ENCODE measurements at regions not wholly inside any gene's neighbourhood (a gene's known extent, or its start where the extent isn't known, plus 50 kb on each side); places are given as distances from the start of the nearest gene placed in this dataset.

DNA sequence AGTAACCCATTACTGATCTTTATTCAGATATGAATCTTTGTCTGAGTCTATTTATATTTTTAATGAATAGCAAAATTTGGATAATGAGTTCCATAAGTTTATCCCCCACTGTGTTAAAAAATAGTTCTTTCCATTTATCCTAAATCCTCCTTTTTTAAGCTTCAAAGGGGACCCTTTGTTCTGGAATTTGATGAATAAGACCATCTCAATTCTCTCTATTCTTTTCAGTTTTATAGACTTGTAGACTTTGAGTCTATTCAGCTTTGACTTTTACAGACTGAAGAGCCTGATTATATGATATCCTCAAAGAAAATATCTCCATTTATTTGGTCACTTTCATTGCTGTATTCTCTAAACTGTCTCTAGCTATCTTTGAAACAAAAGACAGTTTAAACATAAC is 2146.1 kb upstream of the CELF4 start:
- no peaks in the 10 kb centered on the region for H3K36me3 ChIP-seq
- TF ChIP-seq, protein P1, sequence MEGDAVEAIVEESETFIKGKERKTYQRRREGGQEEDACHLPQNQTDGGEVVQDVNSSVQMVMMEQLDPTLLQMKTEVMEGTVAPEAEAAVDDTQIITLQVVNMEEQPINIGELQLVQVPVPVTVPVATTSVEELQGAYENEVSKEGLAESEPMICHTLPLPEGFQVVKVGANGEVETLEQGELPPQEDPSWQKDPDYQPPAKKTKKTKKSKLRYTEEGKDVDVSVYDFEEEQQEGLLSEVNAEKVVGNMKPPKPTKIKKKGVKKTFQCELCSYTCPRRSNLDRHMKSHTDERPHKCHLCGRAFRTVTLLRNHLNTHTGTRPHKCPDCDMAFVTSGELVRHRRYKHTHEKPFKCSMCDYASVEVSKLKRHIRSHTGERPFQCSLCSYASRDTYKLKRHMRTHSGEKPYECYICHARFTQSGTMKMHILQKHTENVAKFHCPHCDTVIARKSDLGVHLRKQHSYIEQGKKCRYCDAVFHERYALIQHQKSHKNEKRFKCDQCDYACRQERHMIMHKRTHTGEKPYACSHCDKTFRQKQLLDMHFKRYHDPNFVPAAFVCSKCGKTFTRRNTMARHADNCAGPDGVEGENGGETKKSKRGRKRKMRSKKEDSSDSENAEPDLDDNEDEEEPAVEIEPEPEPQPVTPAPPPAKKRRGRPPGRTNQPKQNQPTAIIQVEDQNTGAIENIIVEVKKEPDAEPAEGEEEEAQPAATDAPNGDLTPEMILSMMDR (IDR thresholded peaks at IDR 0.05), result no peak
- TF ChIP-seq POLR2AphosphoS5 (IDR thresholded peaks at IDR 0.05) (no peak), POLR2A (IDR thresholded peaks at IDR 0.05) (no peak)

DNA sequence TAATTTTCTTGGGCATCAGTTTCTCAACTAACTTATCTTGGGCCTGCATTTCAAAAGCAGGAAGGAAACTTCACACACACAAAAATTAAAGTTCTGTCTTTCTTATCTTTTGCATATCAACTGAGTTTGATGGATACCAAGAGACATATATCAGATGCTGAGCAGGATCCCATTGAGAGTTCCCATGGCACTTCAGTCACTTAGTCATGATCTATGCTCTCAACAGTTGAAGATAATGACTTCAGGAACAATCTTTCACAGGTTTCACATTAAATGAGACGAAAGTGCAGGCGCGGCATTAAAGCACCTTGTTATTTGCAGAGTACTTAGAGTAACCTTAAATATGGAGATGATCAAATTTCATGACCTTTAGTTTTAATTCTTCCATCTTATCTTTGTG is 2139.8 kb upstream of the CELF4 start:
- Histone ChIP-seq H3K36me3 (no peaks in the 10 kb centered on the region), H3K9me3 (no peaks in the 10 kb centered on the region), H3K4me3 (no peak overlapping the region), H3K4me1 (no peaks in the 10 kb centered on the region), H3K27me3 (no peaks in the 10 kb centered on the region), H3K27ac (no peak overlapping the region)
- intact Hi-C loops (cut with DNase I; ENCODE audit: low total_unique reads), result no loop called here
- DNase-seq (ENCODE audit: low spot score in 2 of 2), result no peak
- no peak for TF ChIP-seq POLR2AphosphoS5 (IDR thresholded peaks at IDR 0.05)
- no peak for TF ChIP-seq POLR2A (IDR thresholded peaks at IDR 0.05)
- TF ChIP-seq, protein P1 (IDR thresholded peaks at IDR 0.05), result no peak

More for the DNA sequence above, 2146.1 kb upstream of the CELF4 start:
- H3K4me3 ChIP-seq, result no peak overlapping the region
- H3K27ac ChIP-seq, result no peak overlapping the region
- intact Hi-C loops (cut with DNase I; ENCODE audit: low total_unique reads), result no loop called here
- no peaks in the 10 kb centered on the region for H3K27me3 ChIP-seq
- DNase-seq (ENCODE audit: low spot score in 2 of 2), result no peak
- no peaks in the 10 kb centered on the region for H3K4me1 ChIP-seq
- no peaks in the 10 kb centered on the region for H3K9me3 ChIP-seq

DNA sequence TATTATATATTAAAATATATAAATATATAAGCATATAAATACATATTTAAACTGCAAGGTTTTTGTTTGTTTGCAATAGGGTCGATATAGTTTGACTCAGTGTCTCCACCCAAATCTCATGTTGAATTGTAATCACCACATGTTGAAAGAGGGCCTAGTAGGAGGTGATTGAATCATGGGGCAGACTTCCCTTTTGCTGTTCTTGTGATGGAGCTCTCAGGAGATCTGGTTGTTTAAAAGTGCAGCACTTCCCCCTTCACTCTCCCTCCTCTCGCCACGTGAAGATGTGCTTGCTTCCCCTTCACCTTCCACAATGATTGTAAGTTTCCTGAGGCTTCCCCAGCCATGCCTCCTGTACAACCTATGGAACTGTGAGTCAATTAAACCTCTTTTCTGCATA is 2137.3 kb upstream of the CELF4 start:
- TF ChIP-seq, protein P1 (IDR thresholded peaks at IDR 0.05), result no peak
- TF ChIP-seq POLR2AphosphoS5 (IDR thresholded peaks at IDR 0.05), result no peak
- no peak for TF ChIP-seq POLR2A (IDR thresholded peaks at IDR 0.05)
- Histone ChIP-seq H3K4me3 (no peak overlapping the region), H3K4me1 (no peaks in the 10 kb centered on the region), H3K36me3 (no peaks in the 10 kb centered on the region), H3K27ac (no peak overlapping the region), H3K27me3 (no peaks in the 10 kb centered on the region), H3K9me3 (no peaks in the 10 kb centered on the region)
- intact Hi-C loops (cut with DNase I; ENCODE audit: low total_unique reads), result no loop called here
- DNase-seq (ENCODE audit: low spot score in 2 of 2), result no peak

DNA sequence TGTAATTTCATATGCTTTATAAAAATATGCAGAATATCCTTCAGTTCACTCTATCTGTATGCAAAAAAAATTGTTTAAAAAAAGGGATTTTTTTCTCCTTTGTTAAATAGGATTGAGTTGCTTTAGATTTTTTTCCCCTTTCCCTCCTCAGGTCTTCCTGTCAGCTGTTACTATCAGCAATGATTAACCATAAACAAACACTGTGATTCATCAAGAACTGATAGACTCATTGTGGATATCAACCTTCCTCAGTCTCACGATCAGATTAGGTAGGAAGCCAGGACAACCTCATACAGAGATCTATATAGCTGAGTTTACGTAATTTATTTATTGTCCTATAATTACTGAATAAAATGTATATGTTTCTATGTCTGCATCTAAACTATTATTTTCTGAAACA is 2136.2 kb upstream of the CELF4 start:
- Histone ChIP-seq H3K9me3 (no peaks in the 10 kb centered on the region), H3K27ac (no peak overlapping the region), H3K4me3 (no peak overlapping the region), H3K27me3 (no peaks in the 10 kb centered on the region), H3K4me1 (no peaks in the 10 kb centered on the region), H3K36me3 (no peaks in the 10 kb centered on the region)
- TF ChIP-seq, protein P1 (IDR thresholded peaks at IDR 0.05), result no peak
- intact Hi-C loops (cut with DNase I; ENCODE audit: low total_unique reads), result no loop called here
- no peak for DNase-seq (ENCODE audit: low spot score in 2 of 2)

DNA sequence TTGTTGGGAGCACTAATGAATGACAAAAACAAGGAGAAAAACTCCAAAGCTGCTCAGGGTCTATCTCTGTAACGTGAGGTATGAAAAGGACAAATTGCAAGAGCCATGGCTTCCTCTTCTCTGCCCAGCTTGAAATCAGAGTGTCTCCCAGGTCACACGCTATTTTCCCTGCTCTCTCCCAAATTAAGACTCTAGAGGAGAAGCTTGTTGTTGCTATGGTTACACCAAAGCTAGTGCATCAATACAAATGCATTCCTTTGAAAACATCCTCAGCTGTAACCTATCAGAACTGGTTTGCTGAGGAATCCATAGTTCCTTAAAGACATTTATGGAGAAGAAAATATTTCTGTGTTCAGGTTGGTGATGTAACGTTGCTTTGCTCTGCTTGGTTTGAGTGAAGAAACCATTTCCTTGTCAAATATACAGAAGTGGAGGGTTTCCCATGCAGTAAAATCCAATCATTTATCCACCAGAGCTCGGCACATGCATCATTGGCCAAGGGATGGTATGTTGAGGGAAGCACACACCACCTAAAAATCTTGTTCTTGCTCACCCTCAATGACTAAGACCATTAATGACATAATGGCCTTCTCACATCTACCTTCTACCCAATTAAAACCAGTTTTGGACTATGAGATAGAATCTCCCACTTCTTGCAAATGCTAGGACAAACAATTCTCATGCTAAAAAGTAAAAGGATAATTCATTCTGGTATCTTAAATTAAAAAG is 2135.6 kb upstream of the CELF4 start:
- no peak for TF ChIP-seq POLR2A (IDR thresholded peaks at IDR 0.05)
- no peak for TF ChIP-seq POLR2AphosphoS5 (IDR thresholded peaks at IDR 0.05)
- TF ChIP-seq, protein P1 (IDR thresholded peaks at IDR 0.05), result no peak
- no peak overlapping the region for H3K27ac ChIP-seq
- intact Hi-C loops (cut with DNase I; ENCODE audit: low total_unique reads), result no loop called here
- H3K4me3 ChIP-seq, result no peak overlapping the region
- no peak for DNase-seq (ENCODE audit: low spot score in 2 of 2)
- H3K27me3 ChIP-seq, result no peaks in the 10 kb centered on the region
- no peaks in the 10 kb centered on the region for H3K36me3 ChIP-seq
- H3K9me3 ChIP-seq, result no peaks in the 10 kb centered on the region
- H3K4me1 ChIP-seq, result no peaks in the 10 kb centered on the region
